K562 (cell line): ENCODE measurements at regions not wholly inside any gene's neighbourhood (a gene's known extent, or its start where the extent isn't known, plus 50 kb on each side); places are given as distances from the start of the nearest gene placed in this dataset.

ENCODE experiments used
- ATAC-seq: fragments of 200-7000 bp; cut with Tn5 transposase; 3 replicates; pipeline ENCODE4 v1.9.1; 2020; ENCODE audit warnings: moderate library complexity
- BruUV-seq: library from RNA; stranded (reverse); fragments of 400-500 nt; replicated peaks from 2 replicates; lab custom pipeline; 2021; lab: Mats Ljungman, UMichigan
- CTCF ChIA-PET: fragments of 300-600 bp; formaldehyde crosslinking; extraction: SDS; loops from one replicate; lab custom pipeline; 2021; ENCODE audit warnings: low intra/inter-chr PET ratio; lab: Yijun Ruan, JAX
- POLR2A ChIA-PET: fragments of 300-600, 350-650 bp; sonication (Branson Sonifier 250); formaldehyde crosslinking; extraction: SDS; loops from one replicate; lab custom pipeline; 2021; ENCODE audit warnings: antibody characterized with exemption, inconsistent platforms; lab: Yijun Ruan, JAX
- DNase-seq, 4 experiments: peaks; one replicate each; pipeline versions ENCODE4 v3.0.0 to v3.0.0-alpha.2; 2011 to 2018; ENCODE audit warnings: low spot score in 3 of 4, mixed read lengths in 3 of 4; ENCODE audit errors: extremely low read depth in 1 of 4
- FAIRE-seq: peaks from 2 replicates; lab custom pipeline; 2011; peaks lifted over from hg19 to GRCh38; lab: Jason Lieb, UNC
- H2AFZ ChIP-seq: 2 replicates; pipeline ENCODE4 v1.6.0; 2011; ENCODE audit warnings: low read depth, low read length, control low read depth, inconsistent platforms
- H3K27ac ChIP-seq: fragments of 200-600 bp; 3 replicates; pipeline ENCODE4 v1.8.0; 2011; ENCODE audit warnings: low read depth, mild to moderate bottlenecking, control low read depth, inconsistent platforms, low read length, moderate library complexity, mixed read lengths; ENCODE audit errors: extremely low read depth
- H3K27me3 ChIP-seq, 2 experiments: fragments of 300-600 bp in 1 of 2; 2 replicates in 1 of 2; 3 replicates in 1 of 2; pipeline versions ENCODE4 v1.6.0 to v1.8.0; 2011; ENCODE audit warnings: inconsistent platforms in 2 of 2, low read length in 2 of 2, mild to moderate bottlenecking in 1 of 2, mixed read lengths in 1 of 2, moderate library complexity in 1 of 2; ENCODE audit not compliant: control insufficient read depth in 2 of 2, insufficient read depth in 2 of 2
- H3K36me3 ChIP-seq: fragments of 300-600 bp; 3 replicates; pipeline ENCODE4 v1.8.0; 2011; ENCODE audit warnings: mild to moderate bottlenecking, low read length, inconsistent platforms; ENCODE audit not compliant: control insufficient read depth, insufficient read depth
- H3K4me1 ChIP-seq, 2 experiments: fragments of 200-600 bp in 1 of 2; replicated peaks in 1 of 2; 2 replicates in 1 of 2; 3 replicates in 1 of 2; pipeline versions ENCODE4 v1.5.1 to v1.8.0; 2011; ENCODE audit warnings: inconsistent platforms in 2 of 2, low read length in 2 of 2, mild to moderate bottlenecking in 1 of 2, mixed read lengths in 1 of 2, moderate library complexity in 1 of 2; ENCODE audit not compliant: control insufficient read depth in 2 of 2, insufficient read depth in 2 of 2
- H3K4me2 ChIP-seq: 2 replicates; pipeline ENCODE4 v1.6.1; 2011; ENCODE audit warnings: low read length, control low read depth, inconsistent platforms, mixed read lengths; ENCODE audit not compliant: insufficient read depth
- H3K4me3 ChIP-seq: fragments of 200-600 bp; sonication (generic), shearing (Covaris generic); 2 replicates; pipeline ENCODE4 v1.5.1; 2016; ENCODE audit warnings: control low read depth, inconsistent platforms
- H3K79me2 ChIP-seq: fragments of 200-600 bp; 3 replicates; pipeline ENCODE4 v1.8.0; 2011; ENCODE audit warnings: low read length, inconsistent platforms; ENCODE audit not compliant: control insufficient read depth, insufficient read depth
- H3K9ac ChIP-seq, 2 experiments: 2 replicates each; pipeline versions ENCODE4 v1.6.0 to v1.6.1; 2011; ENCODE audit warnings: low read depth in 2 of 2, low read length in 2 of 2, control low read depth in 1 of 2, inconsistent platforms in 1 of 2, mild to moderate bottlenecking in 1 of 2, mixed read lengths in 1 of 2; ENCODE audit not compliant: insufficient read depth in 1 of 2
- H3K9me1 ChIP-seq: one replicate; pipeline ENCODE4 v1.6.0; 2011; ENCODE audit warnings: inconsistent platforms, mild to moderate bottlenecking, low read length, moderate library complexity; ENCODE audit not compliant: control insufficient read depth, insufficient read depth
- H3K9me3 ChIP-seq: replicated peaks from 2 replicates; pipeline ENCODE4 v1.5.1; 2011; ENCODE audit warnings: low read depth, low read length, inconsistent platforms; ENCODE audit not compliant: control insufficient read depth, insufficient read depth
- H4K20me1 ChIP-seq: replicated peaks from 2 replicates; pipeline ENCODE4 v1.6.1; 2011; ENCODE audit warnings: low read length, inconsistent platforms, mixed read lengths; ENCODE audit not compliant: control insufficient read depth, insufficient read depth
- BDP1 ChIP-seq: IDR thresholded peaks from 3 replicates; pipeline ENCODE4 v1.6.1; 2011; ENCODE audit not compliant: insufficient read length, insufficient read depth
- HMGN3 ChIP-seq: IDR thresholded peaks from 2 replicates; pipeline ENCODE4 v1.6.1; 2011; ENCODE audit warnings: borderline replicate concordance, low read depth, mild to moderate bottlenecking, mixed read lengths, low read length; ENCODE audit not compliant: insufficient read length; ENCODE audit errors: extremely low read depth
- MEF2A ChIP-seq: IDR thresholded peaks from 2 replicates; pipeline ENCODE4 v1.6.1; 2011; ENCODE audit warnings: low read depth, mild to moderate bottlenecking, low read length, moderate library complexity; ENCODE audit not compliant: control insufficient read depth
- MXI1 ChIP-seq: IDR thresholded peaks from 2 replicates; pipeline ENCODE4 v1.6.1; 2011; ENCODE audit warnings: low read depth, mild to moderate bottlenecking, improper control_type of control experiment, low read length
- NFRKB ChIP-seq: fragments of 450-650 bp; IDR thresholded peaks from 2 replicates; pipeline ENCODE4 v1.6.1; 2016; ENCODE audit warnings: low read depth
- NR0B1 ChIP-seq: fragments of 450-650 bp; IDR thresholded peaks from one replicate; pipeline ENCODE4 v1.6.1; 2018; ENCODE audit warnings: mild to moderate bottlenecking, moderate library complexity; ENCODE audit not compliant: partially characterized antibody
- PKNOX1 ChIP-seq: fragments of 450-650 bp; IDR thresholded peaks from 2 replicates; pipeline ENCODE4 v1.6.1; 2016
- POLR2AphosphoS5 ChIP-seq: IDR thresholded peaks from 2 replicates; pipeline ENCODE4 v1.6.1; 2011; ENCODE audit warnings: mild to moderate bottlenecking, low read depth, low read length, moderate library complexity; ENCODE audit not compliant: control insufficient read depth, insufficient read depth
- TCF7 ChIP-seq: sonication (generic); IDR thresholded peaks from 2 replicates; pipeline ENCODE4 v1.6.1; 2016; ENCODE audit warnings: antibody characterized with exemption, borderline replicate concordance
- ZNF311 ChIP-seq: fragments of 250-450 bp; sonication (Bioruptor Pico); IDR thresholded peaks from 2 replicates; pipeline ENCODE4 v1.4.0; 2020; ENCODE audit warnings: mild to moderate bottlenecking, moderate library complexity
- ZNF707 ChIP-seq: fragments of 250-450 bp; sonication (Bioruptor Pico); conservative IDR thresholded peaks from 2 replicates; pipeline ENCODE4 v1.8.0; 2022; ENCODE audit warnings: inconsistent platforms, mild to moderate bottlenecking, moderate library complexity
- WGBS: fragments of 100-300 bp; shearing (Covaris generic); methylation state at CpG from one replicate; pipeline ENCODE4 v1.1.6; 2016; ENCODE audit warnings: low coverage, mixed read lengths; ENCODE audit not compliant: insufficient coverage; ENCODE audit errors: missing lambda C conversion rate; 5-methylcytosine and 5-hydroxymethylcytosine counted together
- in situ Hi-C: fragments of 300-500 bp; cut with MboI; formaldehyde crosslinking; loops from 4 replicates; pipeline ENCODE4 v1.15.0; 2018; ENCODE audit warnings: inconsistent platforms, mixed read lengths
- intact Hi-C: fragments of 100-400 bp; cut with micrococcal nuclease; formaldehyde crosslinking; loops from 2 replicates; pipeline ENCODE4 v1.14.2; 2022

GRCh38 chr2:147578529-147578928, 266.3 kb upstream of the ACVR2A start:
- ChIA-PET CTCF (no interaction called here), POLR2A (interaction anchor here (0.6 kb wide), 1 partner anchor 54 kb away, joined by 3 read pairs; no protein-coding TSS in a partner anchor)
- intact Hi-C loops: no loop called here
- Histone ChIP-seq H3K4me2 (no peak overlapping the region), H3K9me1 (no peaks in the 10 kb centered on the region), H4K20me1 (no peaks in the 10 kb centered on the region), H3K9ac (no peak overlapping the region), H3K36me3 (no peaks in the 10 kb centered on the region), H3K79me2 (no peaks in the 10 kb centered on the region), H3K9me3 (no peaks in the 10 kb centered on the region), H3K4me1 (no peaks in the 10 kb centered on the region), H3K4me3 (no peak overlapping the region), H2AFZ (no peak overlapping the region), H3K27ac (no peak overlapping the region), H3K27me3 (no peaks in the 10 kb centered on the region)
- no TSS peak for BruUV-seq
- in situ Hi-C loops: no loop called here
- no peak for FAIRE-seq
- DNase-seq: no peak
- 5% methylated on average over 3 of the region's 3 CpGs for WGBS
- no peak for ATAC-seq
- TF ChIP-seq NFRKB (no peak), HMGN3 (no peak), MEF2A (no peak), BDP1 (no peak), ZNF707 (CRISPR knock-in tag) (no peak)

- H3K4me3 ChIP-seq: no peak overlapping the region
- no peak overlapping the region for H3K27ac ChIP-seq
- CTCF ChIA-PET: no interaction called here
- no peaks in the 10 kb centered on the region for H3K27me3 ChIP-seq
- intact Hi-C loops: no loop called here
- H3K36me3 ChIP-seq: no peaks in the 10 kb centered on the region
- no peak overlapping the region for H3K4me2 ChIP-seq
- in situ Hi-C loops: no loop called here
- BruUV-seq: no TSS peak
- ATAC-seq (no peak), DNase-seq (no peak), FAIRE-seq (no peak)
- H3K79me2 ChIP-seq: no peaks in the 10 kb centered on the region
- H3K4me1 ChIP-seq: no peaks in the 10 kb centered on the region
- WGBS: 0% methylated on average over 2 of the region's 2 CpGs
- H3K9me3 ChIP-seq: no peaks in the 10 kb centered on the region
- no peak overlapping the region for H3K9ac ChIP-seq
- H2AFZ ChIP-seq: no peak overlapping the region
- H4K20me1 ChIP-seq: no peaks in the 10 kb centered on the region
- POLR2A ChIA-PET: no interaction called here
- H3K9me1 ChIP-seq: no peaks in the 10 kb centered on the region
- TF ChIP-seq TCF7 (no peak), MXI1 (no peak), PKNOX1 (no peak), ZNF311 (CRISPR knock-in tag) (no peak), POLR2AphosphoS5 (no peak), NR0B1 (no peak)
Observed at GRCh38 chr2:147577998-147578380, 266.8 kb upstream of the ACVR2A start.
